ENCODE measurements at regions not wholly inside any gene's neighbourhood (a gene's known extent, or its start where the extent isn't known, plus 50 kb on each side); places are given as distances from the start of the nearest gene placed in this dataset.

DNA sequence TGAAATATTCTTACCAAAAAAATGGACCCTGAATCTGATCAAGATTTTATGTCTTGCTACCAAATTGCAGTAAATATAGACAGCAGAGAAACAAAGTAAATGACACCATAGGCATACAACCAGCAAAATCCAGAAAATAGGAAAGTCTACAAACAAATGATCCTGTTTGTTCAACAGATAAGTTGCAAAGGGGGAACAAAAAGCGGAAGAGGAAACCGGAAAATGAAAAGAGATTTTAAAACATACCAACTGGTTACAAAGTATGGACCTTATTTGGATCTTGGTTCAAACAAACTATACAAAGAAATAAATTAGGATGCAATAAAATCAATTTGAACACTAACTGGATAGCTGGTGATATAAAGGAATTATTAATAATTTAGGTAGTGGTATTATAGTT lies 92.0 kb downstream of the TMPRSS5 start:
- CTCF ChIA-PET (ENCODE audit: low intra/inter-chr PET ratio, low total read pairs): no interaction called here
- 81% methylated on average over 2 of the region's 2 CpGs for WGBS (ENCODE audit: low lambda C conversion rate)

More for the DNA sequence above, 92.0 kb downstream of the TMPRSS5 start:
- BruUV-seq (replicated peaks): no TSS peak
- no peaks in the 10 kb centered on the region for H3K36me3 ChIP-seq (replicated peaks in 1 of 2; ENCODE audit: control insufficient read depth in 1 of 2, insufficient read depth in 2 of 2, low read length in 2 of 2)
- no peak overlapping the region for H3K27ac ChIP-seq (ENCODE audit: extremely low read length, insufficient read depth, low read length)
- no peaks in the 10 kb centered on the region for H3K79me2 ChIP-seq (ENCODE audit: insufficient read depth, low read length)
- DNase-seq (ENCODE audit: low spot score) (no peak), FAIRE-seq (no peak), ATAC-seq (no peak)
- no peaks in the 10 kb centered on the region for H3K9me3 ChIP-seq (ENCODE audit: low read length)
- H3K9ac ChIP-seq (ENCODE audit: insufficient read depth, low read depth, low read length): no peak overlapping the region
- H3K4me2 ChIP-seq (ENCODE audit: low read depth, low read length): no peak overlapping the region
- in situ Hi-C loops (cut with HindIII; ENCODE audit: extremely low pct_ligation_motif_present, low pct_unique_long_range_greater_than_20kb) (no loop called here), intact Hi-C loops (cut with micrococcal nuclease; ENCODE audit: unreplicated experiment) (no loop called here)
- H2AFZ ChIP-seq (ENCODE audit: low read length): no peak overlapping the region
- POLR2A ChIA-PET: no interaction called here
- H3K27me3 ChIP-seq (ENCODE audit: control insufficient read depth in 1 of 2, insufficient read depth in 2 of 2, low read length in 2 of 2): no peaks in the 10 kb centered on the region
- H3K4me1 ChIP-seq (ENCODE audit: insufficient read depth, low read length): no peaks in the 10 kb centered on the region
- TF ChIP-seq ZNF430 (CRISPR knock-in tag; IDR thresholded peaks at IDR 0.05) (no peak), ATM (IDR thresholded peaks at IDR 0.05; ENCODE audit: borderline replicate concordance) (no peak), NFE2L1 (CRISPR knock-in tag; IDR thresholded peaks at IDR 0.05; ENCODE audit: borderline replicate concordance) (no peak), ZNF792 (CRISPR knock-in tag; IDR thresholded peaks at IDR 0.05) (no peak), NFYB (CRISPR knock-in tag; IDR thresholded peaks at IDR 0.05) (no peak), ZNF709 (CRISPR knock-in tag; IDR thresholded peaks at IDR 0.05) (no peak), DMAP1 (CRISPR knock-in tag; IDR thresholded peaks at IDR 0.05) (no peak)
- TF ChIP-seq, protein P1, sequence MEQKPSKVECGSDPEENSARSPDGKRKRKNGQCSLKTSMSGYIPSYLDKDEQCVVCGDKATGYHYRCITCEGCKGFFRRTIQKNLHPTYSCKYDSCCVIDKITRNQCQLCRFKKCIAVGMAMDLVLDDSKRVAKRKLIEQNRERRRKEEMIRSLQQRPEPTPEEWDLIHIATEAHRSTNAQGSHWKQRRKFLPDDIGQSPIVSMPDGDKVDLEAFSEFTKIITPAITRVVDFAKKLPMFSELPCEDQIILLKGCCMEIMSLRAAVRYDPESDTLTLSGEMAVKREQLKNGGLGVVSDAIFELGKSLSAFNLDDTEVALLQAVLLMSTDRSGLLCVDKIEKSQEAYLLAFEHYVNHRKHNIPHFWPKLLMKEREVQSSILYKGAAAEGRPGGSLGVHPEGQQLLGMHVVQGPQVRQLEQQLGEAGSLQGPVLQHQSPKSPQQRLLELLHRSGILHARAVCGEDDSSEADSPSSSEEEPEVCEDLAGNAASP (CRISPR knock-in tag; IDR thresholded peaks at IDR 0.05; ENCODE audit: borderline replicate concordance): no peak
- TF ChIP-seq, protein P2, sequence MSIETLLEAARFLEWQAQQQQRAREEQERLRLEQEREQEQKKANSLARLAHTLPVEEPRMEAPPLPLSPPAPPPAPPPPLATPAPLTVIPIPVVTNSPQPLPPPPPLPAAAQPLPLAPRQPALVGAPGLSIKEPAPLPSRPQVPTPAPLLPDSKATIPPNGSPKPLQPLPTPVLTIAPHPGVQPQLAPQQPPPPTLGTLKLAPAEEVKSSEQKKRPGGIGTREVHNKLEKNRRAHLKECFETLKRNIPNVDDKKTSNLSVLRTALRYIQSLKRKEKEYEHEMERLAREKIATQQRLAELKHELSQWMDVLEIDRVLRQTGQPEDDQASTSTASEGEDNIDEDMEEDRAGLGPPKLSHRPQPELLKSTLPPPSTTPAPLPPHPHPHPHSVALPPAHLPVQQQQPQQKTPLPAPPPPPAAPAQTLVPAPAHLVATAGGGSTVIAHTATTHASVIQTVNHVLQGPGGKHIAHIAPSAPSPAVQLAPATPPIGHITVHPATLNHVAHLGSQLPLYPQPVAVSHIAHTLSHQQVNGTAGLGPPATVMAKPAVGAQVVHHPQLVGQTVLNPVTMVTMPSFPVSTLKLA (IDR thresholded peaks at IDR 0.05): no peak
- TF ChIP-seq, protein P3, sequence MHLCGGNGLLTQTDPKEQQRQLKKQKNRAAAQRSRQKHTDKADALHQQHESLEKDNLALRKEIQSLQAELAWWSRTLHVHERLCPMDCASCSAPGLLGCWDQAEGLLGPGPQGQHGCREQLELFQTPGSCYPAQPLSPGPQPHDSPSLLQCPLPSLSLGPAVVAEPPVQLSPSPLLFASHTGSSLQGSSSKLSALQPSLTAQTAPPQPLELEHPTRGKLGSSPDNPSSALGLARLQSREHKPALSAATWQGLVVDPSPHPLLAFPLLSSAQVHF (CRISPR knock-in tag; IDR thresholded peaks at IDR 0.05): no peak
- TF ChIP-seq, protein P4, sequence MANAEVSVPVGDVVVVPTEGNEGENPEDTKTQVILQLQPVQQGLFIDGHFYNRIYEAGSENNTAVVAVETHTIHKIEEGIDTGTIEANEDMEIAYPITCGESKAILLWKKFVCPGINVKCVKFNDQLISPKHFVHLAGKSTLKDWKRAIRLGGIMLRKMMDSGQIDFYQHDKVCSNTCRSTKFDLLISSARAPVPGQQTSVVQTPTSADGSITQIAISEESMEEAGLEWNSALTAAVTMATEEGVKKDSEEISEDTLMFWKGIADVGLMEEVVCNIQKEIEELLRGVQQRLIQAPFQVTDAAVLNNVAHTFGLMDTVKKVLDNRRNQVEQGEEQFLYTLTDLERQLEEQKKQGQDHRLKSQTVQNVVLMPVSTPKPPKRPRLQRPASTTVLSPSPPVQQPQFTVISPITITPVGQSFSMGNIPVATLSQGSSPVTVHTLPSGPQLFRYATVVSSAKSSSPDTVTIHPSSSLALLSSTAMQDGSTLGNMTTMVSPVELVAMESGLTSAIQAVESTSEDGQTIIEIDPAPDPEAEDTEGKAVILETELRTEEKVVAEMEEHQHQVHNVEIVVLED (CRISPR knock-in tag; IDR thresholded peaks at IDR 0.05; ENCODE audit: borderline replicate concordance): no peak
- H3K4me3 ChIP-seq (replicated peaks in 1 of 3; ENCODE audit: insufficient read depth in 1 of 3, low read depth in 2 of 3, low read length in 3 of 3): no peak overlapping the region
- H4K20me1 ChIP-seq (ENCODE audit: insufficient read depth, low read length): no peaks in the 10 kb centered on the region

Data from HepG2 (cell line).